ENCODE measurements at regions not wholly inside any gene's neighbourhood (a gene's known extent, or its start where the extent isn't known, plus 50 kb on each side); places are given as distances from the start of the nearest gene placed in this dataset.

DNA sequence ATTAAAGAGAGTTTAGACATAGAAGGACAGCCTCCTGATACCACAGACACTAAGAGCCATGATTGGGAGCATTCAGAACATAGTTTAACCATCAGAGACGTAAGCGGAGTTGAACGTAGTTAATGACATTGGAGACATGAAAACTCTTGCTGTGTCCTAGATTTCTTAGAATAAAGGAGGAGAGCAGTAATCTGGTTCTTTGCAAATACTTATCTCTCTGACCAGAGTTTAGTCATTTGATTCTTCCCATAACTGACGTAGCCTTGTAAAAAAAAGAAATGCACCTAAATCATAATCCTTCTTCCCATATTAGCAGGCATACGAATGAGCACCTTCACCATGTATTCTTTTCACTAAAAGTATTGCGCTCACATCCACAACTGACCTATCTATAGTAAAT lies 433.3 kb upstream of the SMC2 start:
- intact Hi-C loops (cut with micrococcal nuclease; ENCODE audit: unreplicated experiment) = no loop called here
- H3K4me1 ChIP-seq (ENCODE audit: insufficient read depth, low read length) = no peaks in the 10 kb centered on the region
- no peaks in the 10 kb centered on the region for H3K79me2 ChIP-seq (ENCODE audit: insufficient read depth, low read length)
- ATAC-seq (no peak), FAIRE-seq (no peak), DNase-seq (ENCODE audit: low spot score) (no peak)
- no TSS peak for BruUV-seq (replicated peaks)
- TF ChIP-seq ETV6 (CRISPR knock-in tag; conservative IDR thresholded peaks at IDR 0.05) (no peak), ZNF841 (CRISPR knock-in tag; IDR thresholded peaks at IDR 0.05; ENCODE audit: borderline replicate concordance) (no peak)
- H4K20me1 ChIP-seq (ENCODE audit: insufficient read depth, low read length) = no peaks in the 10 kb centered on the region
- ChIA-PET POLR2A (no interaction called here), CTCF (ENCODE audit: low intra/inter-chr PET ratio, low total read pairs) (no interaction called here)
- in situ Hi-C loops (cut with HindIII; ENCODE audit: extremely low pct_ligation_motif_present, low pct_unique_long_range_greater_than_20kb) = no loop called here
- H2AFZ ChIP-seq (ENCODE audit: low read length) = no peak overlapping the region
- no peak overlapping the region for H3K27ac ChIP-seq (ENCODE audit: extremely low read length, insufficient read depth, low read length)
- H3K27me3 ChIP-seq (ENCODE audit: control insufficient read depth in 1 of 2, insufficient read depth in 2 of 2, low read length in 2 of 2) = no peaks in the 10 kb centered on the region
- no peak overlapping the region for H3K9ac ChIP-seq (ENCODE audit: insufficient read depth, low read depth, low read length)
- H3K4me3 ChIP-seq (replicated peaks in 1 of 3; ENCODE audit: insufficient read depth in 1 of 3, low read depth in 2 of 3, low read length in 3 of 3) = no peak overlapping the region
- WGBS (ENCODE audit: low lambda C conversion rate) = 40% methylated on average over 6 of the region's 6 CpGs
- peaks cover 68% of the 10 kb centered on the region for H3K9me3 ChIP-seq (ENCODE audit: low read length)
- H3K36me3 ChIP-seq (replicated peaks in 1 of 2; ENCODE audit: control insufficient read depth in 1 of 2, insufficient read depth in 2 of 2, low read length in 2 of 2) = no peaks in the 10 kb centered on the region
- H3K4me2 ChIP-seq (ENCODE audit: low read depth, low read length) = no peak overlapping the region

DNA sequence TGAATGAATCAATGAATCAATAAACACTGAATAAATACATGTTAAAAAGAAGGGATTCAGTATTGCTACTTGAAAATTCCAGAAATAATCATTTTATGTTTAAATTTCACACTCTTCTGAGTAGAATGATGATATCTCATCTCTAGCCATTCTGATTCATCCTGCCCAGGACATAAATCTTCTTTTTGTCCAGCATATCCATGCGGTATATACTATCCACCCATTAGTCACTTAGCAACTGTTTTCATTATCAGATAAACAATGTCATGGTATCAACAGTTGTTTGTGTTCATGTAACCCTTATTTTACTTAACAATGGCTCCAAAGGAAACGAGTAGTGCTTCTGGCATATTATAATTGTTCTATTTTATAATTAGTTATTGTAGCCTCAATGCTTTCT lies 432.4 kb upstream of the SMC2 start:
- in situ Hi-C loops (cut with HindIII; ENCODE audit: extremely low pct_ligation_motif_present, low pct_unique_long_range_greater_than_20kb) = no loop called here
- no peak for TF ChIP-seq ZNF720 (CRISPR knock-in tag; IDR thresholded peaks at IDR 0.05)
- no peak for TF ChIP-seq ZFP37 (CRISPR knock-in tag; IDR thresholded peaks at IDR 0.05; ENCODE audit: borderline replicate concordance)
- no peak for TF ChIP-seq ZNF326 (CRISPR knock-in tag; IDR thresholded peaks at IDR 0.05; ENCODE audit: borderline replicate concordance)
- TF ChIP-seq, protein P1, sequence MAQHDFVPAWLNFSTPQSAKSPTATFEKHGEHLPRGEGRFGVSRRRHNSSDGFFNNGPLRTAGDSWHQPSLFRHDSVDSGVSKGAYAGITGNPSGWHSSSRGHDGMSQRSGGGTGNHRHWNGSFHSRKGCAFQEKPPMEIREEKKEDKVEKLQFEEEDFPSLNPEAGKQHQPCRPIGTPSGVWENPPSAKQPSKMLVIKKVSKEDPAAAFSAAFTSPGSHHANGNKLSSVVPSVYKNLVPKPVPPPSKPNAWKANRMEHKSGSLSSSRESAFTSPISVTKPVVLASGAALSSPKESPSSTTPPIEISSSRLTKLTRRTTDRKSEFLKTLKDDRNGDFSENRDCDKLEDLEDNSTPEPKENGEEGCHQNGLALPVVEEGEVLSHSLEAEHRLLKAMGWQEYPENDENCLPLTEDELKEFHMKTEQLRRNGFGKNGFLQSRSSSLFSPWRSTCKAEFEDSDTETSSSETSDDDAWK (CRISPR knock-in tag; IDR thresholded peaks at IDR 0.05) = no peak
- no peak for TF ChIP-seq ZIK1 (CRISPR knock-in tag; IDR thresholded peaks at IDR 0.05; ENCODE audit: borderline replicate concordance, low read depth)
- no peak for TF ChIP-seq MBNL3 (CRISPR knock-in tag; conservative IDR thresholded peaks at IDR 0.05)
- no peak for TF ChIP-seq ZNF12 (CRISPR knock-in tag; IDR thresholded peaks at IDR 0.05)
- TF ChIP-seq, protein P2, sequence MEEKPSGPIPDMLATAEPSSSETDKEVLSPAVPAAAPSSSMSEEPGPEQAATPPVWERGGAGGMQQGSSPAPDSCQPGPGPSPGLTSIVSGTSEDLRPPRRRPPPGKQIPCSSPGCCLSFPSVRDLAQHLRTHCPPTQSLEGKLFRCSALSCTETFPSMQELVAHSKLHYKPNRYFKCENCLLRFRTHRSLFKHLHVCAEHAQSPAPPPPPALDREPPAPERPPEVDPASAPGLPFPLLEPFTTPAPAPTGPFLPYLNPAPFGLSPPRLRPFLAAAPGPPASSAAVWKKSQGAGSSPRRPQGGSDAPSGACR (CRISPR knock-in tag; IDR thresholded peaks at IDR 0.05) = no peak
- TF ChIP-seq ZNF431 (CRISPR knock-in tag; IDR thresholded peaks at IDR 0.05; ENCODE audit: borderline replicate concordance, low read depth) = no peak
- no peak for TF ChIP-seq KLF16 (CRISPR knock-in tag; IDR thresholded peaks at IDR 0.05)
- TF ChIP-seq, protein P3, sequence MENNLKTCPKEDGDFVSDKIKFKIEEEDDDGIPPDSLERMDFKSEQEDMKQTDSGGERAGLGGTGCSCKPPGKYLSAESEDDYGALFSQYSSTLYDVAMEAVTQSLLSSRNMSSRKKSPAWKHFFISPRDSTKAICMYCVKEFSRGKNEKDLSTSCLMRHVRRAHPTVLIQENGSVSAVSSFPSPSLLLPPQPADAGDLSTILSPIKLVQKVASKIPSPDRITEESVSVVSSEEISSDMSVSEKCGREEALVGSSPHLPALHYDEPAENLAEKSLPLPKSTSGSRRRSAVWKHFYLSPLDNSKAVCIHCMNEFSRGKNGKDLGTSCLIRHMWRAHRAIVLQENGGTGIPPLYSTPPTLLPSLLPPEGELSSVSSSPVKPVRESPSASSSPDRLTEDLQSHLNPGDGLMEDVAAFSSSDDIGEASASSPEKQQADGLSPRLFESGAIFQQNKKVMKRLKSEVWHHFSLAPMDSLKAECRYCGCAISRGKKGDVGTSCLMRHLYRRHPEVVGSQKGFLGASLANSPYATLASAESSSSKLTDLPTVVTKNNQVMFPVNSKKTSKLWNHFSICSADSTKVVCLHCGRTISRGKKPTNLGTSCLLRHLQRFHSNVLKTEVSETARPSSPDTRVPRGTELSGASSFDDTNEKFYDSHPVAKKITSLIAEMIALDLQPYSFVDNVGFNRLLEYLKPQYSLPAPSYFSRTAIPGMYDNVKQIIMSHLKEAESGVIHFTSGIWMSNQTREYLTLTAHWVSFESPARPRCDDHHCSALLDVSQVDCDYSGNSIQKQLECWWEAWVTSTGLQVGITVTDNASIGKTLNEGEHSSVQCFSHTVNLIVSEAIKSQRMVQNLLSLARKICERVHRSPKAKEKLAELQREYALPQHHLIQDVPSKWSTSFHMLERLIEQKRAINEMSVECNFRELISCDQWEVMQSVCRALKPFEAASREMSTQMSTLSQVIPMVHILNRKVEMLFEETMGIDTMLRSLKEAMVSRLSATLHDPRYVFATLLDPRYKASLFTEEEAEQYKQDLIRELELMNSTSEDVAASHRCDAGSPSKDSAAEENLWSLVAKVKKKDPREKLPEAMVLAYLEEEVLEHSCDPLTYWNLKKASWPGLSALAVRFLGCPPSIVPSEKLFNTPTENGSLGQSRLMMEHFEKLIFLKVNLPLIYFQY (CRISPR knock-in tag; IDR thresholded peaks at IDR 0.05; ENCODE audit: borderline replicate concordance) = no peak
- no peak for TF ChIP-seq REXO4 (CRISPR knock-in tag; IDR thresholded peaks at IDR 0.05; ENCODE audit: borderline replicate concordance)
- TF ChIP-seq ZNF75D (CRISPR knock-in tag; IDR thresholded peaks at IDR 0.05; ENCODE audit: borderline replicate concordance) = no peak

More for the DNA sequence above, 432.4 kb upstream of the SMC2 start:
- Histone ChIP-seq H3K79me2 (ENCODE audit: insufficient read depth, low read length) (no peaks in the 10 kb centered on the region), H3K27me3 (ENCODE audit: control insufficient read depth in 1 of 2, insufficient read depth in 2 of 2, low read length in 2 of 2) (no peaks in the 10 kb centered on the region), H2AFZ (ENCODE audit: low read length) (no peak overlapping the region), H3K4me1 (ENCODE audit: insufficient read depth, low read length) (no peaks in the 10 kb centered on the region), H3K9me3 (ENCODE audit: low read length) (peaks cover 59% of the 10 kb centered on the region), H4K20me1 (ENCODE audit: insufficient read depth, low read length) (no peaks in the 10 kb centered on the region), H3K27ac (ENCODE audit: extremely low read length, insufficient read depth, low read length) (no peak overlapping the region), H3K4me2 (ENCODE audit: low read depth, low read length) (no peak overlapping the region), H3K36me3 (replicated peaks in 1 of 2; ENCODE audit: control insufficient read depth in 1 of 2, insufficient read depth in 2 of 2, low read length in 2 of 2) (no peaks in the 10 kb centered on the region), H3K4me3 (replicated peaks in 1 of 3; ENCODE audit: insufficient read depth in 1 of 3, low read depth in 2 of 3, low read length in 3 of 3) (no peak overlapping the region), H3K9ac (ENCODE audit: insufficient read depth, low read depth, low read length) (no peak overlapping the region)
- DNase-seq (ENCODE audit: low spot score) (no peak), FAIRE-seq (no peak), ATAC-seq (no peak)
- intact Hi-C loops (cut with micrococcal nuclease; ENCODE audit: unreplicated experiment) = no loop called here
- ChIA-PET CTCF (ENCODE audit: low intra/inter-chr PET ratio, low total read pairs) (no interaction called here), POLR2A (no interaction called here)
- 21% methylated on average over 2 of the region's 2 CpGs for WGBS (ENCODE audit: low lambda C conversion rate)
- BruUV-seq (replicated peaks) = no TSS peak
